Stomach (tissue), 8 donors: ENCODE measurements at regions not wholly inside any gene's neighbourhood (a gene's known extent, or its start where the extent isn't known, plus 50 kb on each side); places are given as distances from the start of the nearest gene placed in this dataset.

Experiments used
- DNase-seq, 2 donors: peaks; one replicate each; pipeline versions ENCODE4 v3.0.0 to v3.0.0-alpha.2; 2013 to 2019
- H3K27ac ChIP-seq, 5 donors: fragments of 200-600 bp in 4 of 5; sonication (generic) in 4 of 5; one replicate each; pipeline ENCODE4 v1.5.1; 2013 to 2019; ENCODE audit warnings: mild to moderate bottlenecking in 1 of 5, moderate library complexity in 1 of 5
- H3K27me3 ChIP-seq, 3 donors: fragments of 200-600 bp; sonication (generic); one replicate each; pipeline ENCODE4 v1.5.1; 2017 to 2019; ENCODE audit warnings: mixed run types in 1 of 3
- H3K36me3 ChIP-seq, 4 donors: fragments of 200-600 bp; sonication (generic); 1 replicate in 3 of 4; 2 replicates in 1 of 4; pipeline ENCODE4 v1.5.1; 2016 to 2019
- H3K4me1 ChIP-seq, 4 donors: fragments of 200-600 bp; sonication (generic); one replicate each; pipeline ENCODE4 v1.5.1; 2016 to 2019
- H3K4me3 ChIP-seq, 4 donors: fragments of 200-600 bp; sonication (generic) in 3 of 4; one replicate each; pipeline ENCODE4 v1.5.1; 2016 to 2019; ENCODE audit warnings: mild to moderate bottlenecking in 1 of 4
- H3K9me3 ChIP-seq, 4 donors: fragments of 200-600 bp; sonication (generic); one replicate each; pipeline ENCODE4 v1.5.1; 2016 to 2019
- CTCF ChIP-seq, 7 experiments: fragments of 450-650 bp in 4 of 7; fragments of 200-600 bp in 3 of 7; sonication (generic) in 3 of 7; IDR thresholded peaks; one replicate each; pipeline ENCODE4 v1.5.1; 2016 to 2019; ENCODE audit warnings: antibody characterized with exemption in 7 of 7, control low read depth in 2 of 7, mild to moderate bottlenecking in 1 of 7
- EP300 ChIP-seq: sonication (generic); formaldehyde crosslinking; IDR thresholded peaks from one replicate; pipeline ENCODE4 v1.6.1; 2017; ENCODE audit warnings: antibody characterized with exemption
- POLR2A ChIP-seq, 4 donors: fragments of 450-650 bp; IDR thresholded peaks; one replicate each; pipeline ENCODE4 v1.6.1; 2016; ENCODE audit warnings: antibody characterized with exemption in 4 of 4, control low read depth in 2 of 4, mild to moderate bottlenecking in 1 of 4, moderate library complexity in 1 of 4
- POLR2AphosphoS5 ChIP-seq, 3 donors: sonication (generic); formaldehyde crosslinking; IDR thresholded peaks; one replicate each; pipeline ENCODE4 v1.6.1; 2016; ENCODE audit warnings: antibody characterized with exemption in 3 of 3
- WGBS, 5 donors: extraction: QIAGEN DNeasy Blood & Tissue Kit in 3 of 5; methylation state at CpG; one replicate each; pipeline versions ENCODE4 v1.1.5 to v1.1.7; 2013 to 2018; 5-methylcytosine and 5-hydroxymethylcytosine counted together
- intact Hi-C: fragments of 100-400 bp; cut with DNase I; formaldehyde crosslinking; loops from one replicate; pipeline ENCODE4 v1.15.1; 2023; ENCODE audit warnings: low total_unique reads
- donor health status: healthy with polysubstance abuse.
- donor health status: Bipolar disorder and iron deficiency.
- donor health status: healthy.

- 92 to 98% (median 96%) methylated on average over 17 of the region's 17 CpGs for WGBS, 5 donors
- H3K9me3 ChIP-seq = peaks cover 0 to 4% (median 0%) of the 10 kb centered on the region in 4 donors
These were observed 356.2 kb upstream of the TMPRSS15 start for GRCh38 chr21:18759751-18760161.

GRCh38 chr21:18760247-18760646 lies 356.7 kb upstream of the TMPRSS15 start:
- Histone ChIP-seq H3K27ac (no peak overlapping the region), H3K36me3 (no peaks in the 10 kb centered on the region), H3K9me3 (peaks cover 0 to 4% (median 0%) of the 10 kb centered on the region in 4 donors), H3K4me1 (no peaks in the 10 kb centered on the region), H3K27me3 (no peaks in the 10 kb centered on the region), H3K4me3 (no peak overlapping the region)
- no peak for TF ChIP-seq POLR2A (IDR thresholded peaks at IDR 0.05)
- TF ChIP-seq POLR2AphosphoS5 (IDR thresholded peaks at IDR 0.05) = no peak
- TF ChIP-seq CTCF (IDR thresholded peaks at IDR 0.05) = no peak
- no peak for TF ChIP-seq EP300
- intact Hi-C loops = no loop called here
- DNase-seq = no peak
- 88 to 90% (median 89%) methylated on average over 5 of the region's 5 CpGs for WGBS, 5 donors

More at GRCh38 chr21:18759751-18760161, 356.2 kb upstream of the TMPRSS15 start:
- Histone ChIP-seq H3K36me3 (no peaks in the 10 kb centered on the region), H3K27ac (no peak overlapping the region), H3K27me3 (no peaks in the 10 kb centered on the region), H3K4me3 (no peak overlapping the region), H3K4me1 (no peaks in the 10 kb centered on the region)
- TF ChIP-seq POLR2A (IDR thresholded peaks at IDR 0.05) = no peak
- no peak for TF ChIP-seq CTCF (IDR thresholded peaks at IDR 0.05)
- no peak for TF ChIP-seq POLR2AphosphoS5 (IDR thresholded peaks at IDR 0.05)
- no peak for TF ChIP-seq EP300
- intact Hi-C loops = no loop called here
- no peak for DNase-seq

GRCh38 chr21:18764720-18765119 lies 361.1 kb upstream of the TMPRSS15 start:
- H3K4me1 ChIP-seq = no peaks in the 10 kb centered on the region
- no peak for TF ChIP-seq POLR2A (IDR thresholded peaks at IDR 0.05)
- TF ChIP-seq POLR2AphosphoS5 (IDR thresholded peaks at IDR 0.05) = no peak
- no peak for TF ChIP-seq CTCF (IDR thresholded peaks at IDR 0.05)
- no peak for TF ChIP-seq EP300
- H3K27ac ChIP-seq = no peak overlapping the region
- H3K36me3 ChIP-seq = no peaks in the 10 kb centered on the region
- no peak overlapping the region for H3K4me3 ChIP-seq
- 91 to 97% (median 94%) methylated on average over 15 of the region's 15 CpGs for WGBS, 5 donors
- H3K9me3 ChIP-seq = peaks cover 0 to 4% (median 0%) of the 10 kb centered on the region in 4 donors
- H3K27me3 ChIP-seq = no peaks in the 10 kb centered on the region
- intact Hi-C loops = loop anchor here (5.0 kb wide), 1 partner anchor 117 kb away; no protein-coding TSS in a partner anchor
- no peak for DNase-seq

- intact Hi-C loops = loop anchor here (5.0 kb wide), 1 partner anchor 122 kb away; no protein-coding TSS in a partner anchor
These were observed 366.0 kb upstream of the TMPRSS15 start for GRCh38 chr21:18769599-18769998.

More at GRCh38 chr21:18769599-18769998, 366.0 kb upstream of the TMPRSS15 start:
- Histone ChIP-seq H3K27ac (no peak overlapping the region), H3K4me1 (no peaks in the 10 kb centered on the region), H3K27me3 (no peaks in the 10 kb centered on the region), H3K4me3 (no peak overlapping the region), H3K36me3 (no peaks in the 10 kb centered on the region), H3K9me3 (no peaks in the 10 kb centered on the region)
- TF ChIP-seq POLR2AphosphoS5 (IDR thresholded peaks at IDR 0.05) (no peak), EP300 (no peak), POLR2A (IDR thresholded peaks at IDR 0.05) (no peak), CTCF (IDR thresholded peaks at IDR 0.05) (no peak)
- 74 to 89% (median 79%) methylated on average over 2 of the region's 2 CpGs for WGBS, 5 donors
- DNase-seq = no peak
